Lower leg skin (tissue), 4 donors: ENCODE measurements at regions not wholly inside any gene's neighbourhood (a gene's known extent, or its start where the extent isn't known, plus 50 kb on each side); places are given as distances from the start of the nearest gene placed in this dataset.

ENCODE experiments used
- DNase-seq, 2 donors: peaks; one replicate each; pipeline ENCODE4 v3.0.0-alpha.2; 2019; ENCODE audit warnings: low spot score in 2 of 2
- H3K4me3 ChIP-seq: fragments of 200-600 bp; sonication (generic); 2 replicates; pipeline ENCODE4 v1.5.1; 2017; ENCODE audit warnings: mild to moderate bottlenecking, low read depth; ENCODE audit not compliant: poor library complexity, severe bottlenecking
- CTCF ChIP-seq, 3 donors: fragments of 450-650 bp; IDR thresholded peaks; one replicate each; pipeline ENCODE4 v1.5.1; 2016; ENCODE audit warnings: antibody characterized with exemption in 3 of 3, mild to moderate bottlenecking in 3 of 3, moderate library complexity in 2 of 3
- POLR2A ChIP-seq, 2 donors: fragments of 450-650 bp; IDR thresholded peaks; one replicate each; pipeline ENCODE4 v1.6.1; 2016 to 2017; ENCODE audit warnings: antibody characterized with exemption in 2 of 2, mild to moderate bottlenecking in 1 of 2, moderate library complexity in 1 of 2
- WGBS, 2 donors: methylation state at CpG; one replicate each; pipeline ENCODE4 v1.1.5; 2018; 5-methylcytosine and 5-hydroxymethylcytosine counted together
- intact Hi-C: fragments of 100-400 bp; cut with DNase I; formaldehyde crosslinking; loops from one replicate; pipeline ENCODE4 v1.15.0; 2023; ENCODE audit warnings: low total_unique reads

GRCh38 chr7:110557-111232 is 81.7 kb upstream of the FAM20C start:
- no peak for DNase-seq
- TF ChIP-seq POLR2A (IDR thresholded peaks at IDR 0.05) (no peak), CTCF (IDR thresholded peaks at IDR 0.05) (no peak)
- intact Hi-C loops, result no loop called here
- 82 to 86% methylated on average over 10 to 11 of the region's 11 CpGs for WGBS, 2 donors
- no peak overlapping the region for H3K4me3 ChIP-seq

GRCh38 chr7:111591-111990 is 80.8 kb upstream of the FAM20C start:
- no peak overlapping the region for H3K4me3 ChIP-seq
- 82 to 83% methylated on average over 1 of the region's 1 CpG for WGBS, 2 donors
- TF ChIP-seq CTCF (IDR thresholded peaks at IDR 0.05), result no peak
- TF ChIP-seq POLR2A (IDR thresholded peaks at IDR 0.05), result no peak
- intact Hi-C loops, result no loop called here
- no peak for DNase-seq

- 81 to 85% methylated on average over 5 of the region's 5 CpGs for WGBS, 2 donors
- intact Hi-C loops, result no loop called here
- TF ChIP-seq CTCF (IDR thresholded peaks at IDR 0.05) (no peak), POLR2A (IDR thresholded peaks at IDR 0.05) (no peak)
- no peak overlapping the region for H3K4me3 ChIP-seq
- DNase-seq, result no peak
Measured at GRCh38 chr7:112881-113280, 79.5 kb upstream of the FAM20C start.

GRCh38 chr7:115274-115911 is 77.0 kb upstream of the FAM20C start:
- 70 to 73% methylated on average over 12 of the region's 12 CpGs for WGBS, 2 donors

GRCh38 chr7:116188-116981 is 76.0 kb upstream of the FAM20C start:
- H3K4me3 ChIP-seq, result no peak overlapping the region
- no peak for TF ChIP-seq CTCF (IDR thresholded peaks at IDR 0.05)
- no peak for TF ChIP-seq POLR2A (IDR thresholded peaks at IDR 0.05)
- WGBS, 2 donors, result 80 to 94% methylated on average over 19 of the region's 19 CpGs
- DNase-seq, result no peak
- intact Hi-C loops, result no loop called here

More at GRCh38 chr7:115274-115911, 77.0 kb upstream of the FAM20C start:
- no peak for TF ChIP-seq CTCF (IDR thresholded peaks at IDR 0.05)
- TF ChIP-seq POLR2A (IDR thresholded peaks at IDR 0.05), result no peak
- H3K4me3 ChIP-seq, result no peak overlapping the region
- peak in 1 of 2 donors; percentile 85 for DNase-seq
- intact Hi-C loops, result no loop called here
